ENCODE measurements at regions not wholly inside any gene's neighbourhood (a gene's known extent, or its start where the extent isn't known, plus 50 kb on each side); places are given as distances from the start of the nearest gene placed in this dataset.

DNA sequence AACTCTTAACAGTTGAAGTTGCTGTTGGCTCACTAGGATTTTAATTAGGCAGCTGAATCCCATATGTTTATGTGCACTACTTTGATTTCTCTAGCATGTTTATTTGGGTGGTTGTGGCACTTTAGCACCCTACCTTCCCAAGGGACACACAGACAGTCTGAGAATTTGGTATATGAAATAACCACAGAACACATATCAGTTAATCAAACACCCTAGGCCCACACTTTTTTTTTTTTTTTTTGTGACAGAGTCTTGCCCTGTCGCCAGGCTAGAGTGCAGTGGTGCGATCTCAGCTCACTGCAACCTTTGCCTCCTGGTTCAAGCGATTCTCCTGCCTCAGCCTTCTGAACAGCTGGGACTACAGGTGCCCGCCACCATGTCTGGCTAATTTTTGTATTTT is 130.5 kb downstream of the DCK start:
- no peaks in the 10 kb centered on the region for H3K4me1 Mint-ChIP-seq (ENCODE audit: unreplicated experiment)
- no peak for TF ChIP-seq CTCF (IDR thresholded peaks at IDR 0.05; ENCODE audit: unreplicated experiment)
- peaks cover 3% of the 10 kb centered on the region for H3K36me3 Mint-ChIP-seq (ENCODE audit: low read depth, unreplicated experiment)
- no peak overlapping the region for H3K27ac Mint-ChIP-seq (ENCODE audit: unreplicated experiment)
- no peak for DNase-seq (ENCODE audit: low spot score)
- no peak overlapping the region for H3K4me3 Mint-ChIP-seq (ENCODE audit: unreplicated experiment)
- H3K27me3 Mint-ChIP-seq (ENCODE audit: unreplicated experiment) = no peaks in the 10 kb centered on the region
- no peaks in the 10 kb centered on the region for H3K9me3 Mint-ChIP-seq (ENCODE audit: unreplicated experiment)

- DNase-seq (ENCODE audit: low spot score) = no peak
- Mint-ChIP-seq H3K27me3 (ENCODE audit: unreplicated experiment) (no peaks in the 10 kb centered on the region), H3K4me3 (ENCODE audit: unreplicated experiment) (no peak overlapping the region), H3K9me3 (ENCODE audit: unreplicated experiment) (no peaks in the 10 kb centered on the region), H3K36me3 (ENCODE audit: low read depth, unreplicated experiment) (peaks cover 3% of the 10 kb centered on the region), H3K27ac (ENCODE audit: unreplicated experiment) (no peak overlapping the region), H3K4me1 (ENCODE audit: unreplicated experiment) (no peaks in the 10 kb centered on the region)
- no peak for TF ChIP-seq CTCF (IDR thresholded peaks at IDR 0.05; ENCODE audit: unreplicated experiment)
Measured at GRCh38 chr4:71125137-71125536, 131.7 kb downstream of the DCK start.

DNA sequence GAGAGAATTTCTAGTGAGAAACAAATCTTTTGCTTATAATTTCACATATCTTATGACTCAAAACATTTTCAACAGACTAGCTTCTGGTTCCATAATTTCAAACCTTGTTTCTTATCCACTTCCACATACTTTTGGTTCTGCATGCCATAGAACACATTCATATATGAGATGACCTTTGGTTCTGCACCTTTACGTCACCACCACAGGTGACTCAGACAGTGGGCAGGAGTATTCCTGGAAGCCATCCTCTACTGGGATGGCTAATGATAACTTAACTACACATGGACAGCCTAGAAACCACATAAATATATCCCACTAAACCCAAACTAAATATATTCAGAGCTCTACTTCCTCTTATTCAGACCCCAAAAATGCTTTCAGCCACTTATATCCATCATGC is 133.3 kb downstream of the DCK start:
- H3K36me3 Mint-ChIP-seq (ENCODE audit: low read depth, unreplicated experiment) = peaks cover 2% of the 10 kb centered on the region
- no peak for TF ChIP-seq CTCF (IDR thresholded peaks at IDR 0.05; ENCODE audit: unreplicated experiment)
- no peaks in the 10 kb centered on the region for H3K27me3 Mint-ChIP-seq (ENCODE audit: unreplicated experiment)
- H3K4me1 Mint-ChIP-seq (ENCODE audit: unreplicated experiment) = no peaks in the 10 kb centered on the region
- H3K4me3 Mint-ChIP-seq (ENCODE audit: unreplicated experiment) = no peak overlapping the region
- DNase-seq (ENCODE audit: low spot score) = no peak
- no peak overlapping the region for H3K27ac Mint-ChIP-seq (ENCODE audit: unreplicated experiment)
- H3K9me3 Mint-ChIP-seq (ENCODE audit: unreplicated experiment) = no peaks in the 10 kb centered on the region

GRCh38 chr4:71130827-71131603 is 137.6 kb downstream of the DCK start:
- peaks cover 5% of the 10 kb centered on the region for H3K27me3 Mint-ChIP-seq (ENCODE audit: unreplicated experiment)
- no peaks in the 10 kb centered on the region for H3K9me3 Mint-ChIP-seq (ENCODE audit: unreplicated experiment)
- H3K27ac Mint-ChIP-seq (ENCODE audit: unreplicated experiment) = no peak overlapping the region
- TF ChIP-seq CTCF (IDR thresholded peaks at IDR 0.05; ENCODE audit: unreplicated experiment) = no peak
- H3K36me3 Mint-ChIP-seq (ENCODE audit: low read depth, unreplicated experiment) = no peaks in the 10 kb centered on the region
- DNase-seq (ENCODE audit: low spot score) = no peak
- H3K4me1 Mint-ChIP-seq (ENCODE audit: unreplicated experiment) = no peaks in the 10 kb centered on the region
- H3K4me3 Mint-ChIP-seq (ENCODE audit: unreplicated experiment) = no peak overlapping the region

GRCh38 chr4:71132486-71132885 is 139.0 kb downstream of the DCK start:
- Mint-ChIP-seq H3K4me1 (ENCODE audit: unreplicated experiment) (no peaks in the 10 kb centered on the region), H3K4me3 (ENCODE audit: unreplicated experiment) (no peak overlapping the region), H3K27me3 (ENCODE audit: unreplicated experiment) (peaks cover 5% of the 10 kb centered on the region), H3K9me3 (ENCODE audit: unreplicated experiment) (no peaks in the 10 kb centered on the region), H3K27ac (ENCODE audit: unreplicated experiment) (no peak overlapping the region), H3K36me3 (ENCODE audit: low read depth, unreplicated experiment) (no peaks in the 10 kb centered on the region)
- no peak for TF ChIP-seq CTCF (IDR thresholded peaks at IDR 0.05; ENCODE audit: unreplicated experiment)
- DNase-seq (ENCODE audit: low spot score) = no peak

Data from endothelial cell (in vitro differentiated cells).